PC-3 (cell line): ENCODE measurements at regions not wholly inside any gene's neighbourhood (a gene's known extent, or its start where the extent isn't known, plus 50 kb on each side); places are given as distances from the start of the nearest gene placed in this dataset.
A peak's percentile ranks its signal among the peaks of the same experiment; 100 is the strongest.

ENCODE experiments used
- ATAC-seq: fragments of 200-7000 bp; cut with Tn5 transposase; 2 replicates; pipeline ENCODE4 v1.9.1; 2020; ENCODE audit warnings: mild to moderate bottlenecking, moderate library complexity
- BruUV-seq: library from RNA; stranded (reverse); fragments of 400-500 nt; replicated peaks from 2 replicates; lab custom pipeline; 2021; lab: Mats Ljungman, UMichigan
- CTCF ChIA-PET: fragments of 300-600 bp; sonication (Branson Sonifier 250); formaldehyde crosslinking; loops from one replicate; lab custom pipeline; 2022; ENCODE audit warnings: antibody characterized with exemption; lab: Charles Lee
- POLR2A ChIA-PET: fragments of 300-600 bp; sonication (Branson Sonifier 250); formaldehyde crosslinking; loops from one replicate; lab custom pipeline; 2022; ENCODE audit warnings: antibody characterized with exemption; ENCODE audit not compliant: unreplicated experiment; lab: Charles Lee
- DNase-seq: peaks from one replicate; pipeline ENCODE4 v3.0.0-alpha.2; 2015
- H2AFZ ChIP-seq: fragments of 300-600 bp; sonication (generic); 2 replicates; pipeline ENCODE4 v1.6.0; 2016; ENCODE audit warnings: antibody characterized with exemption, low read length
- H3F3A ChIP-seq: fragments of 300-600 bp; sonication (generic); one replicate; pipeline ENCODE4 v1.6.0; 2017; ENCODE audit warnings: antibody characterized with exemption, low read length, control low read depth, mild to moderate bottlenecking; ENCODE audit not compliant: unreplicated experiment
- H3K27ac ChIP-seq: fragments of 300-600 bp; sonication (generic); 2 replicates; pipeline ENCODE4 v1.5.1; 2016; ENCODE audit warnings: mild to moderate bottlenecking, low read length
- H3K27me3 ChIP-seq: fragments of 300-600 bp; sonication (generic); 2 replicates; pipeline ENCODE4 v1.6.1; 2016; ENCODE audit warnings: low read length, mixed read lengths
- H3K36me3 ChIP-seq: fragments of 300-600 bp; sonication (generic); 2 replicates; pipeline ENCODE4 v1.6.1; 2016; ENCODE audit warnings: low read depth, mixed run types, low read length, mixed read lengths
- H3K4me1 ChIP-seq: fragments of 300-600 bp; sonication (generic); 2 replicates; pipeline ENCODE4 v1.5.1; 2016; ENCODE audit warnings: low read length; ENCODE audit not compliant: insufficient read depth
- H3K4me2 ChIP-seq: fragments of 300-600 bp; sonication (generic); 2 replicates; pipeline ENCODE4 v1.6.0; 2016; ENCODE audit warnings: low read length
- H3K4me3 ChIP-seq: fragments of 300-600 bp; sonication (generic); 2 replicates; pipeline ENCODE4 v1.5.1; 2016; ENCODE audit warnings: mild to moderate bottlenecking, low read length, mixed read lengths
- H3K79me2 ChIP-seq: fragments of 300-600 bp; sonication (generic); 2 replicates; pipeline ENCODE4 v1.6.1; 2017; ENCODE audit warnings: low read length, mixed read lengths
- H3K9ac ChIP-seq: fragments of 300-600 bp; sonication (generic); 2 replicates; pipeline ENCODE4 v1.6.0; 2016; ENCODE audit warnings: mild to moderate bottlenecking, low read length
- H3K9me2 ChIP-seq: fragments of 300-600 bp; sonication (generic); replicated peaks from 2 replicates; pipeline ENCODE4 v1.6.1; 2016; ENCODE audit warnings: mixed run types, low read length, mixed read lengths
- H3K9me3 ChIP-seq: fragments of 300-600 bp; sonication (generic); 2 replicates; pipeline ENCODE4 v1.6.1; 2016; ENCODE audit warnings: low read length, mixed read lengths
- H4K20me1 ChIP-seq: fragments of 300-600 bp; sonication (generic); 2 replicates; pipeline ENCODE4 v1.6.1; 2016; ENCODE audit warnings: low read length, mixed read lengths
- EZH2 ChIP-seq: fragments of 300-600 bp; sonication (generic); IDR thresholded peaks from one replicate; pipeline ENCODE4 v1.6.1; 2017; ENCODE audit warnings: antibody characterized with exemption, mild to moderate bottlenecking, low read length; ENCODE audit not compliant: unreplicated experiment
- EZH2phosphoT487 ChIP-seq: fragments of 300-600 bp; sonication (generic); IDR thresholded peaks from 2 replicates; pipeline ENCODE4 v1.6.1; 2018; ENCODE audit warnings: mild to moderate bottlenecking, antibody characterized with exemption, low read length, borderline replicate concordance
- intact Hi-C: fragments of 100-400 bp; cut with micrococcal nuclease; formaldehyde crosslinking; loops from 2 replicates; pipeline ENCODE4 v1.9.0; 2023
- TF ChIP-seq, protein P1 (sequence below): fragments of 300-600 bp; sonication (generic); conservative IDR thresholded peaks from 2 replicates; pipeline ENCODE4 v1.5.1; 2017; ENCODE audit warnings: antibody characterized with exemption, low read depth, mild to moderate bottlenecking, low read length

DNA sequence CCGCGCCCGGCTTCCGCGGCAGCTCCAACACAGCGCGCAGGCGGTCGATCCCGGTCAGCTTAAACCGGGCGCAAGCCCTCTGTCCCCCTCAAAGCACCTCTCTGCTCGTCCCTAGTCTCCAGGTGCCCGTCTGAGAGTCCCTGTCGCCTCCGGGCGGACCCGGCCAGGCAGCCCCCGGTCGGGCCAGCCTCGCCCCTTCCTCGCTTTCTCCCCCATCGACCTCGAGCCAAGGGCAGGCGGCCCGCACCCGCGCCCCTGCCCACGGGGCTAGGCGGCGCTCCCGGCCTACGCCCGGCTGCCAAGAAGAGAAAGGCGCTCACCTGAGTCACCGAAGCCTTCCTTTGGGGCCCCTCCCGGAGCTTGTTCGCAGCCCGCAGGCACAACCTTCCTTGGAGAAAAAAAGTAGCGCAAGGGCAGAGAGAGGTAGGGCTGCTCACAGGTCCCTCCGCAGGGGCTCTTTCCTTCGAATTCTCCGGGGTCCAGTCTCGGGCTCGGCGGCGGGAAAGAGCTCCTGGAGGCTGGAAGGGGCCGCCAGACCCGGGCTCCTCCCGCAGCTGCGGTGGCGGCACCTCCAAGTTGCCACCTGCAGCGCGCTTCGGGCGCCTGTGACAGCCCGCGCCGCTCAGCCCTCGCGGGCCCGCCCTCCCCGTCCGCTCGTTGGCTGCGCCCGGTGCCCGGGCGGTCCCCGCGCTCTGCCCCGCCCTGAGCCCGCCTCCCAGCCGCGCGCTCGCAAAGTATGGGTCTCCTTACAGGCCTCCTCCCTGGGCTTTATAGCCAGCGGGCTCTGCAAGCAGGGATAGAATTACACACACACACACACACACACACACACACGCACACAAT is 86.5 kb upstream of the EPB41L3 start:
- H4K20me1 ChIP-seq: no peaks in the 10 kb centered on the region
- POLR2A ChIA-PET: no interaction called here
- no peaks in the 10 kb centered on the region for H3F3A ChIP-seq
- TF ChIP-seq, protein P1, sequence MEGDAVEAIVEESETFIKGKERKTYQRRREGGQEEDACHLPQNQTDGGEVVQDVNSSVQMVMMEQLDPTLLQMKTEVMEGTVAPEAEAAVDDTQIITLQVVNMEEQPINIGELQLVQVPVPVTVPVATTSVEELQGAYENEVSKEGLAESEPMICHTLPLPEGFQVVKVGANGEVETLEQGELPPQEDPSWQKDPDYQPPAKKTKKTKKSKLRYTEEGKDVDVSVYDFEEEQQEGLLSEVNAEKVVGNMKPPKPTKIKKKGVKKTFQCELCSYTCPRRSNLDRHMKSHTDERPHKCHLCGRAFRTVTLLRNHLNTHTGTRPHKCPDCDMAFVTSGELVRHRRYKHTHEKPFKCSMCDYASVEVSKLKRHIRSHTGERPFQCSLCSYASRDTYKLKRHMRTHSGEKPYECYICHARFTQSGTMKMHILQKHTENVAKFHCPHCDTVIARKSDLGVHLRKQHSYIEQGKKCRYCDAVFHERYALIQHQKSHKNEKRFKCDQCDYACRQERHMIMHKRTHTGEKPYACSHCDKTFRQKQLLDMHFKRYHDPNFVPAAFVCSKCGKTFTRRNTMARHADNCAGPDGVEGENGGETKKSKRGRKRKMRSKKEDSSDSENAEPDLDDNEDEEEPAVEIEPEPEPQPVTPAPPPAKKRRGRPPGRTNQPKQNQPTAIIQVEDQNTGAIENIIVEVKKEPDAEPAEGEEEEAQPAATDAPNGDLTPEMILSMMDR: no peak
- TF ChIP-seq EZH2: no peak
- TF ChIP-seq EZH2phosphoT487: no peak; the same call in 1 of the 2 replicates
- intact Hi-C loops: no loop called here
- no TSS peak for BruUV-seq
- no peak overlapping the region for H3K9ac ChIP-seq
- H3K9me3 ChIP-seq: no peaks in the 10 kb centered on the region
- no peaks in the 10 kb centered on the region for H3K79me2 ChIP-seq
- H3K9me2 ChIP-seq: no peaks in the 10 kb centered on the region
- CTCF ChIA-PET: no interaction called here
- peak; percentile 78 for ATAC-seq
- peak overlapping the region; percentile 80 for H3K4me2 ChIP-seq
- peaks cover 52% of the 10 kb centered on the region for H3K27me3 ChIP-seq
- peak; percentile 24 for DNase-seq
- H3K27ac ChIP-seq: no peak overlapping the region
- peaks cover 6% of the 10 kb centered on the region; the same call in 1 of the 2 replicates for H3K4me1 ChIP-seq
- H3K4me3 ChIP-seq: peak overlapping the region; percentile 62
- H2AFZ ChIP-seq: peak overlapping the region; percentile 63; the same call in 1 of the 2 replicates
- H3K36me3 ChIP-seq: no peaks in the 10 kb centered on the region

DNA sequence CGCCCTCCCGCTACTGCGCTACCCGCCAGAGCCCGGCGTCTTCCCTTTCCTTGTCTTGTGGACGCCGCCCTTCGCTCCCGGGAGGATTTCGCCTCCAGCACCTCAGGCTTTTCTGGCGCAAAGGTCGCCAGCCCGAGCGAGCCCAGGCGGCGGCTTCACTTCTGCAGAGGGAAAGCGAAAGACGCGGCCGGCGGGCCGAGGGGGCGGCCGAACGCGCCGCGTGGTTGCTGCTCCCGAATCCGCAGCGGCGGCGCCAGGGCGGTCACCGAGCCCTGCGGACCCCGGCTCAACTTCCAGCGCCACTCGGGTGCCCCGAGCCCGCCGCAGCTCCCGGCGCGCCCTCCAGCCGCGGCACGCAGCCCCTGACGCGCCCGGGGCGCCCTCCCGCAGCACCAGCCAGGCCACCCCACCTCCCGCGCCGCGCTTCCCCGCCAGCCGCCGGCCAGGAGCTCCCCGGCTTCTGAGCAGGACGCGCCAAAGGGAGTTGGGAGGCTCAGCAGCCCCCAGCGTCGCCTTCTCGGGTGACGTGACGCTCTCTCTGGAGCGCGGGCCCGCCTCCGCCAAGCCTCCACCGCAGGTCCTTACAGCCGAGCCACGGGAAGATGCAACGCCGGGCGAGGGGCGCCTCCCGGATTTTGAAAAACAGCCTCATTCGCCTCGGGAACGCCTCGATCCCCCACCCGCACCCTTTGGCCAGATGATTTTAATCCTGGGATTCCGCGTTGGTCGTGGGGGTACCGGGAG is 84.9 kb upstream of the EPB41L3 start:
- BruUV-seq: no TSS peak
- TF ChIP-seq EZH2phosphoT487 (no peak), EZH2 (peak; percentile 26)
- TF ChIP-seq, protein P1: no peak
- no peaks in the 10 kb centered on the region for H4K20me1 ChIP-seq
- ChIA-PET CTCF (no interaction called here), POLR2A (no interaction called here)
- ATAC-seq: peak; percentile 27
- no peaks in the 10 kb centered on the region for H3F3A ChIP-seq
- H3K9me3 ChIP-seq: no peaks in the 10 kb centered on the region
- H3K4me3 ChIP-seq: peak overlapping the region; percentile 62
- H2AFZ ChIP-seq: peak overlapping the region; percentile 63
- H3K79me2 ChIP-seq: no peaks in the 10 kb centered on the region
- peak overlapping the region; percentile 80 for H3K4me2 ChIP-seq
- H3K27me3 ChIP-seq: peaks cover 52% of the 10 kb centered on the region
- peaks cover 6% of the 10 kb centered on the region; the same call in 1 of the 2 replicates for H3K4me1 ChIP-seq
- DNase-seq: peak; percentile 8
- H3K36me3 ChIP-seq: no peaks in the 10 kb centered on the region
- no peaks in the 10 kb centered on the region for H3K9me2 ChIP-seq
- intact Hi-C loops: no loop called here
- no peak overlapping the region for H3K27ac ChIP-seq
- H3K9ac ChIP-seq: peak overlapping the region; percentile 18; the same call in 1 of the 2 replicates
